Thyroid gland (tissue), 4 donors: ENCODE measurements at regions not wholly inside any gene's neighbourhood (a gene's known extent, or its start where the extent isn't known, plus 50 kb on each side); places are given as distances from the start of the nearest gene placed in this dataset.

Experiments
- POLR2A ChIP-seq, 2 donors: fragments of 450-650 bp; IDR thresholded peaks; one replicate each; pipeline ENCODE4 v1.6.1; 2017; ENCODE audit warnings: antibody characterized with exemption in 2 of 2, mild to moderate bottlenecking in 2 of 2, moderate library complexity in 1 of 2
- TF ChIP-seq, protein P1 (sequence below), 6 experiments: fragments of 200-600 bp in 3 of 6; fragments of 450-650 bp in 3 of 6; sonication (generic) in 3 of 6; IDR thresholded peaks; one replicate each; pipeline ENCODE4 v1.5.1; 2016 to 2019; ENCODE audit warnings: antibody characterized with exemption in 6 of 6, mild to moderate bottlenecking in 2 of 6, inconsistent platforms in 1 of 6, moderate library complexity in 1 of 6

DNA sequence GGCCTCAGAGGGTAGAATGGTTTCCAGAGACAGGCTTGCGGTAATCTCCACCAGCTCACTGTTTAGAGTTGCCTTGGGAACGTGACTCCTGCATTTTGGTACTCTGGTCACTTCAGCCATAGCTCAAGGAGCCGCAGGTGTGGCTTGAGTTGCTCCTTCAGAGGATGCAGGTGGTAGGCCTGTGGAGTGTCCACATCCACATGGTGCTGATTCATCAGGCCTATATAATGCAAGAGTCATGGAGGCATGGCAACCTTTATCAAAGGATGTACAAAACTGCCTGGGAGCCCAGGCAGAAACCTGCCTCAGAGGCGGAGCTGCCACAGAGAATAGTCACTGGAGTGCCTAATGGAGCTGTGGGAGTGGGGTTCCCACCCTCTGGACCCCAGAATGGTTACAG lies 114.2 kb downstream of the ANXA1 start:
- TF ChIP-seq, protein P1, sequence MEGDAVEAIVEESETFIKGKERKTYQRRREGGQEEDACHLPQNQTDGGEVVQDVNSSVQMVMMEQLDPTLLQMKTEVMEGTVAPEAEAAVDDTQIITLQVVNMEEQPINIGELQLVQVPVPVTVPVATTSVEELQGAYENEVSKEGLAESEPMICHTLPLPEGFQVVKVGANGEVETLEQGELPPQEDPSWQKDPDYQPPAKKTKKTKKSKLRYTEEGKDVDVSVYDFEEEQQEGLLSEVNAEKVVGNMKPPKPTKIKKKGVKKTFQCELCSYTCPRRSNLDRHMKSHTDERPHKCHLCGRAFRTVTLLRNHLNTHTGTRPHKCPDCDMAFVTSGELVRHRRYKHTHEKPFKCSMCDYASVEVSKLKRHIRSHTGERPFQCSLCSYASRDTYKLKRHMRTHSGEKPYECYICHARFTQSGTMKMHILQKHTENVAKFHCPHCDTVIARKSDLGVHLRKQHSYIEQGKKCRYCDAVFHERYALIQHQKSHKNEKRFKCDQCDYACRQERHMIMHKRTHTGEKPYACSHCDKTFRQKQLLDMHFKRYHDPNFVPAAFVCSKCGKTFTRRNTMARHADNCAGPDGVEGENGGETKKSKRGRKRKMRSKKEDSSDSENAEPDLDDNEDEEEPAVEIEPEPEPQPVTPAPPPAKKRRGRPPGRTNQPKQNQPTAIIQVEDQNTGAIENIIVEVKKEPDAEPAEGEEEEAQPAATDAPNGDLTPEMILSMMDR (IDR thresholded peaks at IDR 0.05): no peak
- no peak for TF ChIP-seq POLR2A (IDR thresholded peaks at IDR 0.05)
